Urothelium cell line (cell line): ENCODE measurements at regions not wholly inside any gene's neighbourhood (a gene's known extent, or its start where the extent isn't known, plus 50 kb on each side); places are given as distances from the start of the nearest gene placed in this dataset.
A peak's percentile ranks its signal among the peaks of the same experiment; 100 is the strongest.
"Not testable (repeated sequence)": the region's sequence is repeated elsewhere in the genome, so short reads cannot be mapped to it uniquely, and the experiment has no call there.

ENCODE experiments used
- DNase-seq: peaks from one replicate; pipeline ENCODE4 v3.0.0; 2011; ENCODE audit warnings: low spot score, mixed read lengths
- FAIRE-seq: peaks from 2 replicates; lab custom pipeline; 2011; peaks lifted over from hg19 to GRCh38; lab: Jason Lieb, UNC

GRCh38 chr4:130851107-130851506, 1755.2 kb downstream of the C4orf33 start:
- FAIRE-seq (no peak), DNase-seq (no peak)

DNA sequence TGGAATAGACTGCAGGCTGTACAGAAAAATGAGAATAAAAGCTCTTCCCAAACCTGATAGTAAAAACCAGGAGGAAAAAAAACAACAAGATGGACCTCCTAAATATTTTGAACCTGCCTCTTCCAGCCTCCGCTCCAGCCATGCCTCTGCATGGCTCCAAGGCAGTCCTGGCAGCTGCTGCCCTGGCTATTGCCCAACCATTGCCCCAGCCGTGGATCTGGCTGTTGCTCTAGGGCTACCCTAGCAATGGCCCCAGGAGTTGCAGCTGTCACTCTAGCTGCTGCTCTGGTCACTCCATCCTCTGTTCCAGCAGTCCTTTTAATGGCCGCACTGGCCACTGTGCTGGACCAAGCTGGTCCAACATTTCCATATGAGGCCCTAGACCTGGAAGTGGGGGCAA, 1756.0 kb downstream of the C4orf33 start:
- no peak for DNase-seq
- no peak for FAIRE-seq

GRCh38 chr4:130855533-130855932, 1759.6 kb downstream of the C4orf33 start:
- no peak for DNase-seq
- FAIRE-seq: no peak

DNA sequence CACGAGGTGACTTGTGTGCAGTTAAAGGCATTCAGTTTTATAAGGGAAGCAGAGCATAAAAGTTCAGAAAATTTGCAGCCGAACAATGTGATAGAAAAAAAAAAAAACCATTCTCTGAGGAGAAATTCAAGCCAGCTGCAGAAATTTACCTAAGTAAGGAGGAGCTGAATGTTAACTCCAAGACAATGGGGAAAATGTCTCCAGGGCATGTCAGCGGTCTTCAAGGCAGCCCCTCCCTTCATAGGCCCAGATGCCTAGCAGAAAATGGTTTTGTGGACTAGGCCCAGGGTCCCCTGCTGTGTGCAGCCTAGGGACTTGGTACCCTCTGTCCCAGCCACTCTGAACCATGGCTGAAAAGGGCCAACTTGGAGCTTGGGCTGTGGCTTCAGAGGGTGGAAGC, 1764.0 kb downstream of the C4orf33 start:
- FAIRE-seq: no peak
- DNase-seq: no peak

DNA sequence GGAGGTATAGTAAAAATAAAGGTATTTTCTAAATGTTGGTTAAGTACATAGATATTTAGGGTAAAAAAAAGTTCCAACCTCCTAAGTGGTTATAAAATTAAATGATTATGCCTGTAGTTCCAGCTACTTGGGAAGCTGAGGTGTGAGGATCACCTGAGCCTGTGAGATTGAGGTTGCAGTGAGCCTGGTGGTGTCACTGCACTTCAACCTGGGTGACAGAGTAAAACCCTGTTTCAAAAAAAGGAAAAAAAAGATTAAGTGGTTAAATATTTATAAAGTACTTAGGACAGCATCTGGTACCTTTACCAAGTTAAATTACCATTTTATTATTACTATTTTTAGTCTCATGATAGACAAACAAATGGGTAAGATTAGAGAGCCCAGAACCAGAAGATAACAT, 1801.0 kb downstream of the C4orf33 start:
- no peak for DNase-seq
- no peak for FAIRE-seq

DNA sequence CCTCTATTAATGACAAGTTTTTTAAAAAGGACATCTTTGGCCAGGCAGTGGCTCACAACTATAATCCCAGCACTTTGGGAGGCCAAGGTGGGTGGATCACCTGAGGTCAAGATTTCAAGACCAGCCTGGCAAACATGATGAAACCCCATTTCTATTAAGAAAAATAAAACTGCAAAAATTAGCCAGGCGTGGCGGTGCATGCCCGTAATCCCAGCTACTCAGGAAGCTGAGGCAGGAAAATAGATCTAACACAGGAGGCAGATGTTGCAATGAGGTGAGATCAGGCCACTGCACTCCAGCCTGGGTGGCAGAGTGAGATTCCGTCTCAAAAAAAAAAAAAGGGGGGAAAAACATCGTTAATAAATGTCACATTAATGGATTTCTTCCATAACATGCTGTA, 1805.4 kb downstream of the C4orf33 start:
- FAIRE-seq: no peak
- DNase-seq: no peak

GRCh38 chr4:130922955-130923354, 1827.0 kb downstream of the C4orf33 start:
- FAIRE-seq: no peak
- DNase-seq: no peak

- no peak for DNase-seq
- no peak for FAIRE-seq
Observed at GRCh38 chr4:130955520-130955919, 1859.6 kb downstream of the C4orf33 start.

- no peak for FAIRE-seq
- no peak for DNase-seq
Observed at GRCh38 chr4:130985371-130985770, 1889.4 kb downstream of the C4orf33 start.

- DNase-seq (no peak), FAIRE-seq (no peak)
Observed at GRCh38 chr4:130995988-130996387, 1900.0 kb downstream of the C4orf33 start.

GRCh38 chr4:131001371-131001770, 1905.4 kb downstream of the C4orf33 start:
- no peak for FAIRE-seq

GRCh38 chr4:131002132-131002531, 1906.2 kb downstream of the C4orf33 start:
- FAIRE-seq: no peak
- no peak for DNase-seq

More at GRCh38 chr4:131001371-131001770, 1905.4 kb downstream of the C4orf33 start:
- DNase-seq: no peak

DNA sequence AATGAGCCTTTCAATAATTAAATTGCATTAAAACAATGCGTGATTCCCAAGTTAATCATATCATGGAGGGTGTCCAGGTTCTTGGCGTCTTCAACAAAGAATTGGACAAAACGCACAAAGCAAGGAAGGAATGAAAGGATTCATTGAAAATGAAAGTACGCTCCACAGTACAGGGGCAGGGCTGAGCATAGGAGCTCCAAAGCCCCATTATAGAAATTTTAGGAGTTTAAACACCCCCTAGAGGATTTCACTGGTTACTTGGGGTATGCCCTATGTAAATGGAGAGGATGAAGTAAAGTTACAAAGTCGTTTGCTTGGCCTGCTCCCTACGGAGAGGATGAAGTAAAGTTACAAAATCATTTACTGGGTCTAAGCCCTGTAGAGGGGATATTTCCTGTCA, 1910.4 kb downstream of the C4orf33 start:
- DNase-seq (no peak), FAIRE-seq (no peak)

DNA sequence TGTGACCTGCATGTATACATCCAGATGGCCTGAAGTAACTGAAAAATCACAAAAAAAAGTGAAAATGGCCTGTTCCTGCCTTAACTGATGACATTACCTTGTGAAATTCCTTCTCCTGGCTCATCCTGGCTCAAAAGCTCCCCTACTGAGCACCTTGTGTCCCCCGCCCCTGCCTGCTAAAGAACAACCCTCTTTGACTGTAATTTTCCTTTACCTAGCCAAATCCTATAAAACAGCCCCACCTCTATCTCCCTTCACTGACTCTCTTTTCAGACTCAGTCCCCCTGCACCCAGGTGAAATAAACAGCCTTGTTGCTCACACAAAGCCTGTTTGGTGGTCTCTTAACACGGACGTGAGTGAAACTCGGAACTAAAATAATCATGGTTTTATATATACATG, 1916.0 kb downstream of the C4orf33 start:
- not testable (repeated sequence) for DNase-seq, FAIRE-seq

DNA sequence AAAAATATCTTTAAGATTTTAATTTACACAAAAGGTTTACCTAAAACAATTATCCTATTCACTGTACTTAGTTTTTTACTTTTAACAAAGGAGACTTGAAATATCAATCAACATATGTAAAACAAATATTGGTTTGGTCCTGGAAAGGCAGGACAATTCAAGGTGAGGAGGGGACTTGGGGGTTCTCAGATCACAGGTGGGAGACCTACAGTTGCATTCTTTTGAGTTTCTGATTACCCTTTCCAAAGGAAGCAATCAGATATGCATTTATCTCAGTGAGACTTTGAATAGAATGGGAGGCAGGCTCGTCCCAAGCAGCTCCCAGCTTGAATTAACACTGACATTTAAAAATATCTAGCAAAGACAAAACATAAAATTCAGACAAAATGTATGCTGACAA, 1917.3 kb downstream of the C4orf33 start:
- FAIRE-seq (no peak), DNase-seq (no peak)

DNA sequence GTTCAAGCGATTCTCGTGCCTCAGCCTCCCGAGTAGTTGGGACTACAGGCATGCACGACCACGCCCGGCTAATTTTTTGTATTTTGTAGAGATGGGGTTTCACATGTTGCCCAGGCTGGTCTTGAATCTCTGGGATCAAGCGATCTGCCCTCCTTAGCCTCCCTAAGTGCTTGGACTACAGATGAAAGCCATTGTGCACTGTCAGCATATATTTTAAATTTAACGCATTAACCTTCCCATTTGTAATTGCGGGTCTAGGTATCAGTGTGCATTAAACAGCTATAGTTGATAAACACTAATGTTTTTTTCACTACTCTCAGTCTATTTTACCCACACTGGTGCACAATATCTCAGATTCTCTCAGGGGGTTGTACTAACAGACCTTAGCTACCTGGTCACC, 1930.8 kb downstream of the C4orf33 start:
- FAIRE-seq (no peak), DNase-seq (no peak)

DNA sequence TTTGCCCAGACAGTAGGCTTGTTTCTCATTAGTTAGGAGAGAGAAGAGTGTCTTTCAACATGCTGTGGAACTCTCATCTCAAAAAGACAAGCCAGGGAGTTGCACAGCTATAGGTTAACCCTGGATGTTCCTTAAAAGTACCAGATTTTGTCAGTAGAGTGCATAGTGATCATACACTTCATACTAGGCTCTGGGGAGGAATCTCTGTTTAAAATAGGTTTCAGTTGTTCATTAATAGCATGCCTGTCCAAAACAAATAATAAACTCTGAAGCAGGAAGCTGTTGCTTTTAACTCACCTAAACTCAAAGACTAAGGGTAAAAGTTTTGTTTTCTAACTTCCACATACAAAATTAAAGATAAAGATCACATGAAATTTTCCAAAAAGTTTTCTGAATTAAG, 1948.4 kb downstream of the C4orf33 start:
- DNase-seq: no peak
- FAIRE-seq: no peak

GRCh38 chr4:131046821-131047220, 1950.9 kb downstream of the C4orf33 start:
- FAIRE-seq (no peak), DNase-seq (no peak)

DNA sequence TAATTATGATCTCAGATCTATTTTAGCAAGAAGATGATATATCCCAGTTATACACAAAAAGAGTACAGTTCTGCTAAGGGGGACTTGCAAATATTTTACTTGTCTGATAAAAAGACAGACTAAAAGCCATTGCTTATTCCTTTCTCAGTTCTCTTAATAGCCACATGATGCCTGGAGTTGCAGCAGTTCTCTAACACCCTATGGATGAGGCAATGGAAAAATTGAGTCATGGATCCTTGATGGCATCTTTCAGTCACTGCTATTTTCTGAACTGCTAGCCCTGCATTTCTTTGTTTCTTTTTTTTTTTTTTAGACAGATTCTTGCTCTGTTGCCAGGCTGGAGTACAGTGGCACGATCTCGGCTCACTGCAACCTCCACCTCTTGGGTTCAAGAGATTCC, 1956.7 kb downstream of the C4orf33 start:
- no peak for FAIRE-seq

DNA sequence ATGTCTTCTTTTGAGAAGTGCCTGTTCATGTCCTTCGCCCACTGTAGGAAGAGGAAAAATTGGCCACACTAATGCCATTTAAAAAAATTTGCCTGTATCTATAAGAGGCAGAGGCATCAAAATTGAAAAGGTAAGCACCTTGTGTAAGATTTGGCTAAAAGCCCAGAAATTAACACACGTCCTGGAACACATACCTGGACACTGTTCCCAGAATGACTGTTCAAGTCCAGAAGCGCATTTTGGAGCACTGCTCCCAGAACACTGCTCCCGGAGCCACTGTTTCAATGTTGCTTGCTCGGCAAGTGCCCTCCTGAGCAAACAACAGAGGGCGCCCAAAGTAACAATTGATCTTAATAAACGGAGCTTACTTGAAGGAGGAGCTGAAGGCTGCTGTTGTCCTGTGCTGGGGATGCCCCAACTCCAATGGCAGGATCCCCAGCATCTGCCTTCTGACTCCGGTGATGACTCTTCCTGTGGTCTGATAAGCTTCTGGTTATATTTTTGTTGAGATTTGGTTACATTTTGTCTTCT, 1958.6 kb downstream of the C4orf33 start:
- FAIRE-seq: no peak
- DNase-seq: no peak

More for the DNA sequence above, 1956.7 kb downstream of the C4orf33 start:
- DNase-seq: peak; percentile 5

DNA sequence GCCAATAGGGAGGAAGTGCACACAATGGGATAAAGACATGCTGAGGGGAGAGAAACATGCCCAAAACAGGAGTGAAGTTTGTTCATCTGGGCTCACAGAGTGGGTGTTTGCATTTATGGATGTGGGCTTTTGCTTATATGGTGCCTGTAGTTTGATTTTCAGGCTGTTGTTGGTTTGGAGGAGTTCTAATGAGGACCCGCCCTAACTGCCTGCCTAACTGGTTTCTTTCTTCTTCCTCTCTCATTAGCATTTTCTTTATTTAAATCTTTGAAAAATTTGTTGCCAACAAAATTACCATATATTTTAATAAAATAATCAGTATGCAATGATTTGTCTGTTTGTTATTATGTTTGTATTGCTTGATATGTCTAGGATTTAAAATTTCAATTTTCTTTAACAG, 1965.8 kb downstream of the C4orf33 start:
- FAIRE-seq (no peak), DNase-seq (no peak)

GRCh38 chr4:131063878-131064277, 1967.9 kb downstream of the C4orf33 start:
- no peak for DNase-seq
- FAIRE-seq: no peak

GRCh38 chr4:131081069-131081468, 1985.1 kb downstream of the C4orf33 start:
- DNase-seq: no peak
- FAIRE-seq: no peak
